ENCODE measurements at regions not wholly inside any gene's neighbourhood (a gene's known extent, or its start where the extent isn't known, plus 50 kb on each side); places are given as distances from the start of the nearest gene placed in this dataset.

DNA sequence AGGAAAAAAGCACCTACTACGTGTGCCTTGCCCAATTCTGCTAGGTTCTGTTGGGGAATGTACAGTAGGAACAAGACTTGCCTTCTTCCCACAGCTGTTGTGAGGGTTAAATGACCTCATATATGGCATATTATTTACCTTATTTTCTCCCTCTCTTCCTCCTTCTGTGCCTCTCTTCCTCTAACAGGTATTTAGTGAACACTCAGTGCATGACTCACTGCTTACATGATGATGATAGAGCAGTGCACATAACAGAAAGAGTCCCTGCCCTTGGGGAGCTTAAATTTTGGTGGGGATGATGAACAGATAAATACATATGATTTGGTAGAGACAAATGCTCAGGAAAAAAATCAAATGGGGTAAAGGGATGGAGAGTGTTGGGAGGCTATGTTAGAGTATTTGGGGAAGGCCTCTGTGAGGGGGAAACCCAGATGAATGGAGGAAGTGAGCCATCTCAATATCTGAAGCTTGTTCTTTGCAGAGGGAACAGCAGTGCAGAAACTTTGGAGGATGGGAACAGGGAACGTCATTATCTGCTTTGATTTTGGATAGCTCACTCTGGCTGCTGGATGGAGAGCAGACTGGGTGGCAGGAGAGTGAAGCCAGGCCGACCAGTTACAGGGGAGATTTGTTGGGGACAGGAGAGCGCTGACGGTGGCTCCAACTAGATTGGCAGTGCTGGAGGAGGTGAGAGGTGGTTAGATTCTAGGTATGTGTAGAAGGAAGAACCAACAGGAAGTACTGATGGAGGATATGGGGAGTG is 95.5 kb upstream of the TENM4 start:
- Histone ChIP-seq H3K27me3 (ENCODE audit: control insufficient read depth, insufficient read depth, low read length) (no peaks in the 10 kb centered on the region), H3K4me3 (ENCODE audit: low read depth, low read length) (no peak overlapping the region), H3K36me3 (ENCODE audit: control insufficient read depth, insufficient read depth, low read length) (no peaks in the 10 kb centered on the region)
- no peak for TF ChIP-seq CTCF (IDR thresholded peaks at IDR 0.05; ENCODE audit: insufficient read depth, low read length, severe bottlenecking)
- DNase-seq (ENCODE audit: low read depth) (peak; percentile 55), FAIRE-seq (no peak)

DNA sequence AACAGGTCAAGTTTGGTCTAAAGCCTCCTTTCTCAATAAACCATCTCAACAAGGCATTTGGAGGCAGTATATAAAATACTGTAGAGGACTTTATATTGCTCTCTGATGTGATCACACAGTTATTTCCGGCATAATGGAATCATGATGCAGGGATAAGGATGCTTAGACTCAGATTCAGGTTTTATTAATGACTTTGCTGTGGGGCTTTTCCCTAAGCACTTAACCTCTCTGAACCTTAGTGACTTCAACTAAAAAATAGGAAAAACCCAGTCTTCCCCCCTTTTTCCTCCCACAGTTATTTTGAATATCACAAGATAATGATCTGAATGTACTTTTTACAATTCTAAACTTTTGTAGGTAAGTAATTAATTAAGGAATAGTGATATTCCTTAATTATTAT is 94.8 kb upstream of the TENM4 start:
- no peak for FAIRE-seq
- no peak for DNase-seq (ENCODE audit: low read depth)
- Histone ChIP-seq H3K27me3 (ENCODE audit: control insufficient read depth, insufficient read depth, low read length) (no peaks in the 10 kb centered on the region), H3K4me3 (ENCODE audit: low read depth, low read length) (no peak overlapping the region), H3K36me3 (ENCODE audit: control insufficient read depth, insufficient read depth, low read length) (no peaks in the 10 kb centered on the region)
- no peak for TF ChIP-seq CTCF (IDR thresholded peaks at IDR 0.05; ENCODE audit: insufficient read depth, low read length, severe bottlenecking)

- no peaks in the 10 kb centered on the region for H3K36me3 ChIP-seq (ENCODE audit: control insufficient read depth, insufficient read depth, low read length)
- DNase-seq (ENCODE audit: low read depth) (peak; percentile 22), FAIRE-seq (no peak)
- no peaks in the 10 kb centered on the region for H3K27me3 ChIP-seq (ENCODE audit: control insufficient read depth, insufficient read depth, low read length)
- H3K4me3 ChIP-seq (ENCODE audit: low read depth, low read length), result no peak overlapping the region
- no peak for TF ChIP-seq CTCF (IDR thresholded peaks at IDR 0.05; ENCODE audit: insufficient read depth, low read length, severe bottlenecking)
These were observed 84.4 kb upstream of the TENM4 start for GRCh38 chr11:79525257-79525656.

DNA sequence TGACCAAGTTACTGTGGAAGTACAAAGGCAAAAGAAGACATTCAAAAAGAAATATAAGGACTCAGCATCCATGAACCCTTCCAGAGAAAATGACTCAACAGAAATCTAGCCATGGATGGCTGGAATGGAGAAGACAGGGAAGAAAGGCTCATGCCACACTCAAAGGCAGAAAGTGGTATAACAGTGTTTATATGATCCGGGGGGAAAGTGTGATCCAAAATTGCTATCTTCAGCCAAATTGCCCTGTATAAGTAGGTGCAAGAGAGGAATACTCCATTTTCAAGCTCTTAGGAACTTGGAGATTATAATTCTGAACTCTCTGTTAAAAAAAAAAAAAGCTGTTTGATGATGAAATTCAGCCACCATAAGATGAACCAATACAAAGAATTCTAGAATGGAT is 81.8 kb upstream of the TENM4 start:
- no peaks in the 10 kb centered on the region for H3K27me3 ChIP-seq (ENCODE audit: control insufficient read depth, insufficient read depth, low read length)
- H3K36me3 ChIP-seq (ENCODE audit: control insufficient read depth, insufficient read depth, low read length), result no peaks in the 10 kb centered on the region
- no peak overlapping the region for H3K4me3 ChIP-seq (ENCODE audit: low read depth, low read length)
- no peak for FAIRE-seq
- no peak for DNase-seq (ENCODE audit: low read depth)
- no peak for TF ChIP-seq CTCF (IDR thresholded peaks at IDR 0.05; ENCODE audit: insufficient read depth, low read length, severe bottlenecking)

- TF ChIP-seq CTCF (IDR thresholded peaks at IDR 0.05; ENCODE audit: insufficient read depth, low read length, severe bottlenecking), result no peak
- DNase-seq (ENCODE audit: low read depth) (peak; percentile 17), FAIRE-seq (no peak)
- Histone ChIP-seq H3K4me3 (ENCODE audit: low read depth, low read length) (no peak overlapping the region), H3K36me3 (ENCODE audit: control insufficient read depth, insufficient read depth, low read length) (no peaks in the 10 kb centered on the region), H3K27me3 (ENCODE audit: control insufficient read depth, insufficient read depth, low read length) (no peaks in the 10 kb centered on the region)
These were observed 79.3 kb upstream of the TENM4 start for GRCh38 chr11:79520086-79520485.

GRCh38 chr11:79515781-79516180 is 75.0 kb upstream of the TENM4 start:
- no peaks in the 10 kb centered on the region for H3K36me3 ChIP-seq (ENCODE audit: control insufficient read depth, insufficient read depth, low read length)
- DNase-seq (ENCODE audit: low read depth) (no peak), FAIRE-seq (no peak)
- no peak for TF ChIP-seq CTCF (IDR thresholded peaks at IDR 0.05; ENCODE audit: insufficient read depth, low read length, severe bottlenecking)
- no peaks in the 10 kb centered on the region for H3K27me3 ChIP-seq (ENCODE audit: control insufficient read depth, insufficient read depth, low read length)
- H3K4me3 ChIP-seq (ENCODE audit: low read depth, low read length), result no peak overlapping the region
